Gastrocnemius medialis (tissue), 4 donors: ENCODE measurements at regions not wholly inside any gene's neighbourhood (a gene's known extent, or its start where the extent isn't known, plus 50 kb on each side); places are given as distances from the start of the nearest gene placed in this dataset.

Experiments used
- CTCF ChIP-seq, 5 experiments: fragments of 450-650 bp in 3 of 5; fragments of 200-600 bp in 2 of 5; sonication (generic) in 2 of 5; IDR thresholded peaks in 4 of 5; conservative IDR thresholded peaks in 1 of 5; 1 replicate in 4 of 5; 2 replicates in 1 of 5; pipeline ENCODE4 v1.5.1; 2016 to 2019; ENCODE audit warnings: antibody characterized with exemption in 5 of 5, mild to moderate bottlenecking in 3 of 5, moderate library complexity in 3 of 5
- POLR2A ChIP-seq, 2 donors: fragments of 450-650 bp; IDR thresholded peaks; one replicate each; pipeline ENCODE4 v1.6.1; 2017; ENCODE audit warnings: antibody characterized with exemption in 2 of 2, mild to moderate bottlenecking in 2 of 2, moderate library complexity in 2 of 2

GRCh38 chr9:115442054-115442453 is 324.1 kb upstream of the TNC start:
- no peak for TF ChIP-seq CTCF (IDR thresholded peaks at IDR 0.05 in 4 of 5, conservative IDR thresholded peaks at IDR 0.05 in 1 of 5)
- no peak for TF ChIP-seq POLR2A (IDR thresholded peaks at IDR 0.05)
